ENCODE measurements at regions not wholly inside any gene's neighbourhood (a gene's known extent, or its start where the extent isn't known, plus 50 kb on each side); places are given as distances from the start of the nearest gene placed in this dataset.

DNA sequence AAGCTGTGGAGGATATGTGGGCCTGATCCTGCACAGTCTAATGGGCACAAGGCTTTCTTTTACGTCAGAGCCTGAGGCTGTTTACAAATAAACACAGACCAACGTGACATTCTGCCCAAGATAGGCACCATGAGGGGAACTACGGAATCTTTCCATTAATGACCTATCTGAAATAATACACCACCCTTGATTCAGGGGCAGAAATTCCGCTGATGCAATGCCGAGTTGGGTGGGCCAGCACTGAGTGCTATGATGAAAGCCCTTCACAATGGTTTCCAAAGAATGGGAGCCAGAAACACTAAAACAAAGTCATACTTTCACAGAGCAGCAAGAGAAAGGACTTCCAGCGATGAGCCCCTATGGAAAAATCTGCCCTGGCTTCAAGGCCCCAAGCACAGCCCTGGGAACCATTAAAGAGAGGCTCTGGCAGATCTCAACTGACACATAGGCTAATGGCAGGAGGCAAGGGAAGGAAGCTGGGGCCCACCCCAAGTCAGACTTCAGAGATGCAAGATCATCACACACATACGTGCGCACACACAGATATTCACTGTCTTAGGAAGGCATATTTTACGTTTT lies 72.2 kb upstream of the DLX6 start:
- TF ChIP-seq CTCF (conservative IDR thresholded peaks at IDR 0.05; ENCODE audit: low read depth, low read length): no peak
- no peak for DNase-seq (ENCODE audit: low read depth)
- no peak overlapping the region for H3K4me3 ChIP-seq (ENCODE audit: low read depth, low read length)

- H3K4me3 ChIP-seq (ENCODE audit: low read depth, low read length): no peak overlapping the region
- TF ChIP-seq CTCF (conservative IDR thresholded peaks at IDR 0.05; ENCODE audit: low read depth, low read length): no peak
- DNase-seq (ENCODE audit: low read depth): no peak
Observed at GRCh38 chr7:96936621-96937020, 68.7 kb upstream of the DLX6 start.

DNA sequence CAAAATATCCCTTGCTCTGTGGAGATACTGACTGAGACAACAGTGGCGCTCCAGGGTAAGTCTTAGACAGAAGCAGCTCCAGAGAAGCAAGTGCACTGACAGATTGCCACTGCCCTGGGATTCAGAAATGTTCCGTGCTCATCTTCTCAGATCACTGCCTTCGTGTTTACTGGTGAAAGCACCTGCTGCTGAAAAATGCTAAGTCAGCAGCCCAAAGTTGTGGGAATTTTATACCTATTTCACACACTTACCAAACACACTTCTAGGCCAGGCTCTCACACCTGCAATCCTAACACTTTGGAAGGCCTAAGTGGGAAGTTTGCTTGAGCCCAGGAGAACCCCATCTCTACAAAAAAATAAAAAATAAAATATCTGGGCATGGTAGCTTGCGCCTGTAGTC lies 63.2 kb upstream of the DLX6 start:
- no peak for TF ChIP-seq CTCF (conservative IDR thresholded peaks at IDR 0.05; ENCODE audit: low read depth, low read length)
- DNase-seq (ENCODE audit: low read depth): no peak
- H3K4me3 ChIP-seq (ENCODE audit: low read depth, low read length): no peak overlapping the region

GRCh38 chr7:96949766-96950165 lies 55.6 kb upstream of the DLX6 start:
- no peak for DNase-seq (ENCODE audit: low read depth)
- TF ChIP-seq CTCF (conservative IDR thresholded peaks at IDR 0.05; ENCODE audit: low read depth, low read length): no peak

GRCh38 chr7:96952974-96953391 lies 52.4 kb upstream of the DLX6 start:
- no peak for TF ChIP-seq CTCF (conservative IDR thresholded peaks at IDR 0.05; ENCODE audit: low read depth, low read length)
- DNase-seq (ENCODE audit: low read depth): peak; percentile 2
- no peak overlapping the region for H3K4me3 ChIP-seq (ENCODE audit: low read depth, low read length)

More at GRCh38 chr7:96949766-96950165, 55.6 kb upstream of the DLX6 start:
- no peak overlapping the region for H3K4me3 ChIP-seq (ENCODE audit: low read depth, low read length)

- no peak for TF ChIP-seq CTCF (conservative IDR thresholded peaks at IDR 0.05; ENCODE audit: low read depth, low read length)
- H3K4me3 ChIP-seq (ENCODE audit: low read depth, low read length): no peak overlapping the region
- no peak for DNase-seq (ENCODE audit: low read depth)
Observed at GRCh38 chr7:96953676-96954513, 51.5 kb upstream of the DLX6 start.
